CD4-positive, alpha-beta T cell (primary cell): ENCODE measurements at regions not wholly inside any gene's neighbourhood (a gene's known extent, or its start where the extent isn't known, plus 50 kb on each side); places are given as distances from the start of the nearest gene placed in this dataset.

Experiments
- ATAC-seq: fragments of 200-7000 bp; cut with Tn5 transposase; one replicate; pipeline ENCODE4 v1.10.0; 2022; ENCODE audit warnings: mild to moderate bottlenecking; ENCODE audit not compliant: poor library complexity
- CTCF ChIA-PET: fragments of 350-600 bp; sonication (Branson Sonifier 250); formaldehyde crosslinking; loops from one replicate; lab custom pipeline; 2021; ENCODE audit warnings: antibody characterized with exemption, inconsistent platforms; lab: Charles Lee
- POLR2A ChIA-PET: fragments of 350-600 bp; sonication (Branson Sonifier 250); formaldehyde crosslinking; loops from one replicate; lab custom pipeline; 2021; ENCODE audit warnings: antibody characterized with exemption, inconsistent platforms; lab: Charles Lee
- DNase-seq, 14 experiments: peaks; one replicate each; pipeline ENCODE4 v3.0.0-alpha.2; 2013 to 2020; ENCODE audit warnings: mixed read lengths in 2 of 14
- H3K27ac ChIP-seq, 2 donors: one replicate each; pipeline versions ENCODE4 v1.5.1 to v1.7.0; 2013; ENCODE audit warnings: low read length in 2 of 2, low read depth in 1 of 2, mild to moderate bottlenecking in 1 of 2
- H3K27me3 ChIP-seq, 2 experiments: 1 replicate in 1 of 2; 2 replicates in 1 of 2; pipeline versions ENCODE4 v1.6.1 to v1.7.0; 2013; ENCODE audit warnings: low read length in 2 of 2, control low read depth in 1 of 2, mild to moderate bottlenecking in 1 of 2, moderate library complexity in 1 of 2; ENCODE audit not compliant: insufficient read depth in 2 of 2, control insufficient read depth in 1 of 2
- H3K36me3 ChIP-seq: one replicate; pipeline ENCODE4 v1.6.1; 2013; ENCODE audit warnings: low read length, control low read depth; ENCODE audit not compliant: insufficient read depth
- H3K4me1 ChIP-seq: one replicate; pipeline ENCODE4 v1.6.1; 2013; ENCODE audit warnings: low read length, control low read depth; ENCODE audit not compliant: insufficient read depth
- H3K4me3 ChIP-seq: one replicate; pipeline ENCODE4 v1.5.1; 2013; ENCODE audit warnings: mild to moderate bottlenecking, low read length, moderate library complexity
- H3K9me3 ChIP-seq, 2 experiments: 1 replicate in 1 of 2; 2 replicates in 1 of 2; pipeline versions ENCODE4 v1.6.1 to v1.7.0; 2013; ENCODE audit warnings: low read length in 2 of 2, mild to moderate bottlenecking in 2 of 2, control low read depth in 1 of 2, moderate library complexity in 1 of 2; ENCODE audit not compliant: control insufficient read depth in 1 of 2, insufficient read depth in 1 of 2
- H3K27ac Mint-ChIP-seq: one replicate; pipeline ENCODE4 v1.8.0; 2020; ENCODE audit warnings: mixed read lengths
- H3K27me3 Mint-ChIP-seq: one replicate; pipeline ENCODE4 v1.8.0; 2021; ENCODE audit warnings: mixed read lengths
- H3K36me3 Mint-ChIP-seq: one replicate; pipeline ENCODE4 v1.8.0; 2021; ENCODE audit warnings: low read depth, mixed read lengths
- H3K4me1 Mint-ChIP-seq: one replicate; pipeline ENCODE4 v1.8.0; 2021; ENCODE audit warnings: low read depth, mixed read lengths
- H3K4me3 Mint-ChIP-seq: one replicate; pipeline ENCODE4 v1.8.0; 2020; ENCODE audit warnings: mild to moderate bottlenecking, mixed read lengths
- H3K9me3 Mint-ChIP-seq: one replicate; pipeline ENCODE4 v1.8.0; 2020; ENCODE audit warnings: mixed read lengths
- CTCF ChIP-seq: fragments of 200-600 bp; IDR thresholded peaks from one replicate; pipeline ENCODE4 v1.8.0; 2022; ENCODE audit warnings: antibody characterized with exemption, mild to moderate bottlenecking
- intact Hi-C, 2 experiments: fragments of 100-400 bp; cut with DNase I in 1 of 2; cut with micrococcal nuclease in 1 of 2; formaldehyde crosslinking; loops; one replicate each; pipeline versions ENCODE4 v1.15.1 to v1.9.0; 2023 to 2025; cut with DNase I, micrococcal nuclease

DNA sequence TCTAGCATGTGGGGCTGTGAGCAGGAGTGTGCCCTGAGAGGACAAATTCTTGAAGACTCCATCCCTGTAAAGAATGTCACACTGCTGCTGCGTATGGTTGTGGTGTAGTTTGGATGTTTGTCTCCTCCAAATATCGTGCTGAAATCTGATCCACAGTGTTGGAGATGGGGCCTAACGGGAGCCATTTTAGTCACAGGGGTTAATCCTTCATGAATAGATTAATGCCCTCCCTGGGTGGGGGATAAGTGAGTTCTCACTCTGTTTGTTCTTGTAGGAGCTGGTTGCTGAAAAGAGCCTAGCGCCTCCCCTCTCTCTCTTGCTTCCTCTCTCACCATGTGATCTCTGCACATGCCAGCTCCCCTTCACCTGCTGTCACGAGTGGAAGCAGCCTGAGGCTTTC lies 94.5 kb upstream of the VASH1 start:
- Mint-ChIP-seq H3K4me1 (no peaks in the 10 kb centered on the region), H3K27ac (no peak overlapping the region), H3K27me3 (peaks cover 33% of the 10 kb centered on the region), H3K36me3 (no peaks in the 10 kb centered on the region), H3K9me3 (peaks cover 4% of the 10 kb centered on the region), H3K4me3 (no peak overlapping the region)
- Histone ChIP-seq H3K9me3 (peaks cover 0 to 17% of the 10 kb centered on the region in 2 experiments), H3K4me1 (no peaks in the 10 kb centered on the region), H3K27me3 (peaks cover 0 to 3% of the 10 kb centered on the region in 2 experiments), H3K27ac (no peak overlapping the region), H3K36me3 (no peaks in the 10 kb centered on the region), H3K4me3 (no peak overlapping the region)
- intact Hi-C loops, result no loop called here
- DNase-seq, result no peak
- TF ChIP-seq CTCF, result no peak
- POLR2A ChIA-PET, result no interaction called here
- ATAC-seq, result no peak
- CTCF ChIA-PET, result no interaction called here

- peaks cover 4% of the 10 kb centered on the region for H3K9me3 Mint-ChIP-seq
- ChIA-PET CTCF (no interaction called here), POLR2A (no interaction called here)
- TF ChIP-seq CTCF, result no peak
- H3K4me3 Mint-ChIP-seq, result no peak overlapping the region
- no peaks in the 10 kb centered on the region for H3K36me3 Mint-ChIP-seq
- Histone ChIP-seq H3K27me3 (peaks cover 4 to 6% of the 10 kb centered on the region in 2 experiments), H3K36me3 (no peaks in the 10 kb centered on the region), H3K4me3 (no peak overlapping the region), H3K4me1 (no peaks in the 10 kb centered on the region), H3K9me3 (peaks cover 0 to 17% of the 10 kb centered on the region in 2 experiments), H3K27ac (no peak overlapping the region)
- H3K27me3 Mint-ChIP-seq, result peaks cover 30% of the 10 kb centered on the region
- DNase-seq, result no peak
- no peak for ATAC-seq
- H3K4me1 Mint-ChIP-seq, result no peaks in the 10 kb centered on the region
- intact Hi-C loops, result no loop called here
- H3K27ac Mint-ChIP-seq, result no peak overlapping the region
Observed at GRCh38 chr14:76669770-76670169, 91.5 kb upstream of the VASH1 start.

DNA sequence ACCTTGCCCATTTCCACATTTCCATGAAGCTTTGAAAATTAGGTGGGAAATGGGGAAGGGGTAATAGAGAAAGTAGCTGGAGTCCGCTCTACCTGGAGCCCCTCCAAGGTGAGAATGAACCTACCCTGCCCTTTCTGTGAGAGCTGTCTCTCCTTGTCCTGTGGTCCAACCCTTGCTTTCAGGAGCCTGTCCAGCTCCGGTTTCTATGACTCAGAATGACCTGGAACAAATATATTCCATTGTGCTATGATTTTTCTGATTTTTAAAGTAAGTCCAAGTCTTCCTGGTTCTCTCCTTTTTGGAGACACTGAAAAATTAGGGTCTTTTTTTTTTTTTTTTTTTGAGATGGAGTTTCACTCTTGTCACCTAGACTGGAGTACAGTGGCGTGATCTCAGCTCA lies 89.1 kb upstream of the VASH1 start:
- H3K27ac Mint-ChIP-seq, result no peak overlapping the region
- peaks cover 3 to 6% of the 10 kb centered on the region in 2 experiments for H3K27me3 ChIP-seq
- no peaks in the 10 kb centered on the region for H3K36me3 Mint-ChIP-seq
- H3K9me3 Mint-ChIP-seq, result peaks cover 4% of the 10 kb centered on the region
- ATAC-seq (no peak), DNase-seq (no peak)
- H3K4me3 Mint-ChIP-seq, result no peak overlapping the region
- H3K36me3 ChIP-seq, result no peaks in the 10 kb centered on the region
- POLR2A ChIA-PET, result no interaction called here
- CTCF ChIA-PET, result interaction anchor here (0.7 kb wide), 1 partner anchor 202 kb away, joined by 5 read pairs; no protein-coding TSS in a partner anchor
- H3K4me1 Mint-ChIP-seq, result no peaks in the 10 kb centered on the region
- H3K27ac ChIP-seq, result no peak overlapping the region
- no peaks in the 10 kb centered on the region for H3K4me1 ChIP-seq
- intact Hi-C loops, result no loop called here
- TF ChIP-seq CTCF, result no peak
- peaks cover 23% of the 10 kb centered on the region for H3K27me3 Mint-ChIP-seq
- peaks cover 0 to 17% of the 10 kb centered on the region in 2 experiments for H3K9me3 ChIP-seq
- no peak overlapping the region for H3K4me3 ChIP-seq
